ENCODE measurements at regions not wholly inside any gene's neighbourhood (a gene's known extent, or its start where the extent isn't known, plus 50 kb on each side); places are given as distances from the start of the nearest gene placed in this dataset.

DNA sequence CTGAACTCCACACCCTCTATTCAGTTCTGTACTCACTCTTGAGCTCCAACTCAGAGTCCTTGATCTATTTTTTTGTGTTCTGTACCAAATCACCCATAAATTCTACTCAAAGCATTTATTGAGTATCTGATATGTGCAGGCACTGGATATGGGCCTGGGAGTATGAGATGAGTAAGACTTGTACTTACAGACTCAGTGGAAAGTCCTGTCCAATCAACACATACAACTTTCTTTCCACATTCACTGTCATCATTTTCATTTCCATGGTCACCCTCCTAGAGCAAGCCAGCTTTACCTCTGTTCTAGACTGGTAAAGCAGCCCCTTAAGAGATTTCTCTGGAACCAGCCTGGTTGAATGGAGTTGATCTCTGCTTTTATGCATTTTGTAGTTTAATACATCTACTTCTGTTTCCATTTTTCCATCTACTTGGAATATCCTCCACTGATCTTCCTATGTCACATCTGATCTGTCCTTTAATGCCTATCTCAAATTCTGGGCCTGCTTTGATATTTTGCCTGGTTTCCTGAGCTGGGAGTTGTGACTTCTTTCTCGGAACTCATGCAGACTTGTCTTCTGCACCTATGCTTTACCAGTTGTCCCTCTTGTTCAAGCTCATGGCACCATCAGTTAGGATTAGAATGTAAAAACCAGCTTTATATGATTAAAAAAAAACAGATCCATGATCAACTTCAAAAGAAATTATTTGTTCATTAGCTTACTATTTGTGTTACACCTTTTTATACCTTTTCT lies 96.9 kb upstream of the GLS start:
- no peak overlapping the region for H3K4me3 ChIP-seq (ENCODE audit: low read length in 2 of 2)
- no peak overlapping the region for H3K27ac ChIP-seq (ENCODE audit: low read length)
- no peak overlapping the region for H3K9ac ChIP-seq (ENCODE audit: low read length in 2 of 2)
- H3K27me3 ChIP-seq (ENCODE audit: control insufficient read depth in 1 of 2, insufficient read depth in 2 of 2, low read length in 2 of 2), result peaks cover 0 to 3% of the 10 kb centered on the region in 2 donors
- no peaks in the 10 kb centered on the region for H3K4me1 ChIP-seq (ENCODE audit: control insufficient read depth, insufficient read depth, low read length)
- no peaks in the 10 kb centered on the region for H3K36me3 ChIP-seq (ENCODE audit: control insufficient read depth in 2 of 2, insufficient read depth in 2 of 2, low read length in 2 of 2)
- H3K9me3 ChIP-seq (ENCODE audit: control insufficient read depth in 2 of 2, low read length in 2 of 2), result peaks cover 4 to 7% of the 10 kb centered on the region in 2 donors

GRCh38 chr2:190785334-190785733 lies 95.3 kb upstream of the GLS start:
- peaks cover 4 to 7% of the 10 kb centered on the region in 2 donors for H3K9me3 ChIP-seq (ENCODE audit: control insufficient read depth in 2 of 2, low read length in 2 of 2)
- no peak overlapping the region for H3K27ac ChIP-seq (ENCODE audit: low read length)
- no peak overlapping the region for H3K4me3 ChIP-seq (ENCODE audit: low read length in 2 of 2)
- no peak overlapping the region for H3K9ac ChIP-seq (ENCODE audit: low read length in 2 of 2)
- no peaks in the 10 kb centered on the region for H3K4me1 ChIP-seq (ENCODE audit: control insufficient read depth, insufficient read depth, low read length)
- H3K27me3 ChIP-seq (ENCODE audit: control insufficient read depth in 1 of 2, insufficient read depth in 2 of 2, low read length in 2 of 2), result peaks cover 0 to 3% of the 10 kb centered on the region in 2 donors
- H3K36me3 ChIP-seq (ENCODE audit: control insufficient read depth in 2 of 2, insufficient read depth in 2 of 2, low read length in 2 of 2), result no peaks in the 10 kb centered on the region

DNA sequence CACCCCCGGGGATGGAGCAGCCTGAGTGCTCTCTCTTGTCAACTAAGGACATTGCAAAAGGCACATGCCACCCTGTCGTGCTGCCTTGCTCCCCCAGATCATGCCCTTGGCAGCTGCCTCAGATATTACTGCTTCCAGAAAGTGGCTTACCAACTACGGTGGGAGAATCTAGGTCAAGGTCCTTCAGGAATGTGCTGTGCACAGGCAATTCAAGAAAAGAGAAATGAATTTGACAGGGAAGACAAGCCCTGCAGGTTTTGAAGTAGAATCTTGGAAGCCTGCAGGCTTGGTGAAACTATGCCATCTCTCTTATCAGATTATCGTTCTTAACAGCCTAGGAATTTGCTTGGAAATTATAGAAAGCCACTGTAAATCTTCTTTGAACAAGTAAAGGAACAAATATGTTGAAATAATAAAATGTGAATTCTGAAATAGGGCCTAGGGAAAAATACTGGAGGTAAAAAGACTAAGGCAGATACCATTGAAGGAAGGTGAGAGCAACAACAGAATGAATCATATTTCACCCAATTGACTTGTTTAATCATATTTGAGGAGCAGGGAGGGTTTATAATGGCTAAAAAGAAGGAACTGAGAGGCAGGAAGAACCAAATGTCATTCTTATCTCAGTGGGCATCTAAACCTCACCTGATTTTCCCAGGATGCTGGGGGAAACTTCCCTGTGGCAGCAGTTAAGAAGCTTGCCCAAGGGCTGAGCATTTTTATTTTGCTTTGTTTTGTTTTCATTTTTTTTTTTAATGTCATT lies 94.0 kb upstream of the GLS start:
- Histone ChIP-seq H3K27ac (ENCODE audit: low read length) (no peak overlapping the region), H3K27me3 (ENCODE audit: control insufficient read depth in 1 of 2, insufficient read depth in 2 of 2, low read length in 2 of 2) (no peaks in the 10 kb centered on the region), H3K36me3 (ENCODE audit: control insufficient read depth in 2 of 2, insufficient read depth in 2 of 2, low read length in 2 of 2) (no peaks in the 10 kb centered on the region), H3K9ac (ENCODE audit: low read length in 2 of 2) (no peak overlapping the region), H3K9me3 (ENCODE audit: control insufficient read depth in 2 of 2, low read length in 2 of 2) (peaks cover 4 to 7% of the 10 kb centered on the region in 2 donors), H3K4me3 (ENCODE audit: low read length in 2 of 2) (no peak overlapping the region), H3K4me1 (ENCODE audit: control insufficient read depth, insufficient read depth, low read length) (no peaks in the 10 kb centered on the region)

- Histone ChIP-seq H3K4me3 (ENCODE audit: low read length in 2 of 2) (no peak overlapping the region), H3K9me3 (ENCODE audit: control insufficient read depth in 2 of 2, low read length in 2 of 2) (peaks cover 4 to 7% of the 10 kb centered on the region in 2 donors)
Measured at GRCh38 chr2:190787743-190788235, 92.8 kb upstream of the GLS start.

DNA sequence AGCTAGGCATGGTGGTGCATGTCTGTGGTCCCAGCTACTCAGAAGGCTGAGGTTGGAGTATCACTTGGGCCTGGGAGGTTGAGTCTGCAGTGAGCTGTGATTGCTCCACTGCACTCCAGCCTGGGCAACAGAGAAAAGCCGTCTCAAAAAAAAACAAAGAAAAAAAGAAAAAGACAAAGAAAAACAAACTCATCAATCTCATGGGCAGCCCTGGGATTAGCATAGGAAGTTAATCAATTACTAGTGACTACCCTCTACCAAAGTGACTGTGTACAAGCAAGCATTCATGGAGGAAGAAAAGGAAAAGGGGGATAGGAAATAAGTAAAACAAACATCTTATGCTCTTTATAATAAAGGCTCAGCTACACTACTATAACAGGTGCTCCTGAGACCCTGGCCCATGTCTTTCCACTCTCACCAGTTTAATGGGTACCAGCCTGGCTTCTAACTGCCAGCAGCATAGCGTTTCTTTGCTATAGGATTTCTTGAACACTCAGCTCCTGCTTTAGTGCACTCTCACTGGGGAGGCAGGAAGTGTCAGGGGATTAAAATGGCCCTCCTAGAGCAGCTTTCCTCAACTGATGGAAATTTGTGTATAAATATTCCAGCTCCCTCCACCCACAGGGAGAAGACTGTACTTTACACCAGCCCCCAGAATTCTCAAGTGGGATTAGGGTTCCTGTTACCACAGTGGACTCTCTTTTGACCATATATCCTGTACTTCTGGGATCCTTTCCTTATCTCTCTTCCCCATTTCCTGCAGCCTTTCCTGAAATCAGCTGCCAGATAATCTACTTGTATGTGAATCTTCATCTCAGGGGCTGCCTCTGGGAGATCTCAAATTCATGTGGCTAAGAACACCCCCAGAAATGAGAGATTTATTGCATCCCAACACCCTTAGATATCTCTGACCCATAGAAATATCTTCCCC lies 91.3 kb upstream of the GLS start:
- no peaks in the 10 kb centered on the region for H3K27me3 ChIP-seq (ENCODE audit: control insufficient read depth in 1 of 2, insufficient read depth in 2 of 2, low read length in 2 of 2)

More at GRCh38 chr2:190787743-190788235, 92.8 kb upstream of the GLS start:
- H3K9ac ChIP-seq (ENCODE audit: low read length in 2 of 2), result no peak overlapping the region
- no peaks in the 10 kb centered on the region for H3K36me3 ChIP-seq (ENCODE audit: control insufficient read depth in 2 of 2, insufficient read depth in 2 of 2, low read length in 2 of 2)
- H3K27me3 ChIP-seq (ENCODE audit: control insufficient read depth in 1 of 2, insufficient read depth in 2 of 2, low read length in 2 of 2), result no peaks in the 10 kb centered on the region
- H3K4me1 ChIP-seq (ENCODE audit: control insufficient read depth, insufficient read depth, low read length), result no peaks in the 10 kb centered on the region
- H3K27ac ChIP-seq (ENCODE audit: low read length), result no peak overlapping the region

DNA sequence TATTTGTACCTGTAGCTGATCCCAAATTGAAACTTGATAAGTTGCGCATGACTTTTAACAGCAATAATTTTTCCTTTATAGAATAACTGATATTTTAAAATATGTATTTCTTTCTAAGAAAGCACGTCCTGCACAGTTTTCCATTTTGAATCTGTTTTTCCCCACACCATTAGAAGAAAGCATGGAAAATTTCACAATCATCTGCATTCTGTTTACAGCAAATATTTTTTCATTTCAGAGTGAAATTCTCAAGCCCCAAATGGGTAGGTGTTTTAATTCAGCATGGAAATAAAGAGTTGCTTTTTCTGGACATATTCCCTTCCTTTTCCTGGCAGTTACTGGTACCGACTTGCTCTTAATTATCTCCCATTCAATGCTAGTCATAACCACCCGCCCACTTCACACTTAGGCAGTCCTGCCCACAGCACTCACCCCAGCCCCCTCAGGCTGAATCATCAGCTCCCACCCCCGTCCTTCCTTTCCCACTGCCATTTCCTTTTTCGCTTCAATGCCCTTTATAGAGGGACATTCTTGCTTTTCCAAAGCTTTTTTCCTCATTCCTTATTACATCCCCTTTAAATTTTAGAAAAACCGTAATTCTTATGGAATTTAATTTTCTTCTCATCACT lies 89.2 kb upstream of the GLS start:
- Histone ChIP-seq H3K4me1 (ENCODE audit: control insufficient read depth, insufficient read depth, low read length) (no peaks in the 10 kb centered on the region), H3K9me3 (ENCODE audit: control insufficient read depth in 2 of 2, low read length in 2 of 2) (no peaks in the 10 kb centered on the region), H3K9ac (ENCODE audit: low read length in 2 of 2) (no peak overlapping the region), H3K27me3 (ENCODE audit: control insufficient read depth in 1 of 2, insufficient read depth in 2 of 2, low read length in 2 of 2) (no peaks in the 10 kb centered on the region), H3K4me3 (ENCODE audit: low read length in 2 of 2) (no peak overlapping the region), H3K27ac (ENCODE audit: low read length) (no peak overlapping the region), H3K36me3 (ENCODE audit: control insufficient read depth in 2 of 2, insufficient read depth in 2 of 2, low read length in 2 of 2) (no peaks in the 10 kb centered on the region)

More for the DNA sequence above, 91.3 kb upstream of the GLS start:
- Histone ChIP-seq H3K9ac (ENCODE audit: low read length in 2 of 2) (no peak overlapping the region), H3K4me3 (ENCODE audit: low read length in 2 of 2) (no peak overlapping the region), H3K36me3 (ENCODE audit: control insufficient read depth in 2 of 2, insufficient read depth in 2 of 2, low read length in 2 of 2) (no peaks in the 10 kb centered on the region), H3K27ac (ENCODE audit: low read length) (no peak overlapping the region), H3K4me1 (ENCODE audit: control insufficient read depth, insufficient read depth, low read length) (no peaks in the 10 kb centered on the region), H3K9me3 (ENCODE audit: control insufficient read depth in 2 of 2, low read length in 2 of 2) (no peaks in the 10 kb centered on the region)

- Histone ChIP-seq H3K27ac (ENCODE audit: low read length) (no peak overlapping the region), H3K27me3 (ENCODE audit: control insufficient read depth in 1 of 2, insufficient read depth in 2 of 2, low read length in 2 of 2) (no peaks in the 10 kb centered on the region), H3K9ac (ENCODE audit: low read length in 2 of 2) (no peak overlapping the region), H3K9me3 (ENCODE audit: control insufficient read depth in 2 of 2, low read length in 2 of 2) (no peaks in the 10 kb centered on the region), H3K4me1 (ENCODE audit: control insufficient read depth, insufficient read depth, low read length) (no peaks in the 10 kb centered on the region), H3K36me3 (ENCODE audit: control insufficient read depth in 2 of 2, insufficient read depth in 2 of 2, low read length in 2 of 2) (no peaks in the 10 kb centered on the region), H3K4me3 (ENCODE audit: low read length in 2 of 2) (no peak overlapping the region)
Measured at GRCh38 chr2:190791976-190792575, 88.5 kb upstream of the GLS start.

DNA sequence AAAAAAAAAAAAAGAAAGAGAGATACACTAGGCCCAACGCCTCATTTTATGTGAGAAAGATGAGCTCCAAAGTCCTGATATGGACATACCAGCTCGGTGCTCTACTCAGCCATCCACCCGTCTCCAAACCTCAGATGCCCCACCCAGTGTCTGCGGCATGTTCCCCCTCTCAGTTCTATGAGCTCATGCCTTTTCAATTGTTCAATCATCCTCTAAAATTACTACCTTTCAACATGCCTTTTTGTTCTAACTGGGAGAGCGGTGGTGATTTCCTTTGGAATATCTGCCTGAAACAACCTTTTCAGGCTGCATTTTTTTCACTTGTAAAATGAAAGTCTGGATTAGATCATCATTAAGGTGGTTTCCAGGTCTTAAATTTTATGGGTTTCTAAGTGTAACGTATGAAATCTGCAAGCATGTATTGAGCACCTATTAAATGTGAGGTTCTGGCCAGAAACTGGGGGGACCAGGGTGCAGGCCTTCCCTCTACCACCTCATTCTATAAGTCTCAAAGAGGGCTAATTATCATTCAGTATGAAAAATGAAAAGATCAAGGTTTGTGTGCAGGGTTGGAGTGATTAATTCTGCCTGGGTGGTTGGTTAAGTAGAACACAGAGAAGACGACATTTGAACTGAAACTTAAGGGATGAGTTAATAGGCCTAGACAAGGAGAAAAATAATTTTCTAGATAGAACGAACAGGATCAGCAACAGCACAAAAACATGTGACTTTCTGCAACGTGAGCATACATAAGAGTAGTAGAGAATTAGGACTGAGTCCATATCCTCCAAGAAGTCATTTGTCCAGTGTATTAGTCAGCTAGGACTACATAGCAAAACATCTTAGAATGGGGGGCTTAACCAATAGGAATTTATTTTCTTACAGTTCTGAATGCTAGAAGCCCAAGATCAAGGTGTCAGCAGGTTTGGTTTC lies 87.4 kb upstream of the GLS start:
- Histone ChIP-seq H3K36me3 (ENCODE audit: control insufficient read depth in 2 of 2, insufficient read depth in 2 of 2, low read length in 2 of 2) (no peaks in the 10 kb centered on the region), H3K9ac (ENCODE audit: low read length in 2 of 2) (no peak overlapping the region), H3K4me1 (ENCODE audit: control insufficient read depth, insufficient read depth, low read length) (no peaks in the 10 kb centered on the region), H3K4me3 (ENCODE audit: low read length in 2 of 2) (no peak overlapping the region), H3K9me3 (ENCODE audit: control insufficient read depth in 2 of 2, low read length in 2 of 2) (no peaks in the 10 kb centered on the region), H3K27me3 (ENCODE audit: control insufficient read depth in 1 of 2, insufficient read depth in 2 of 2, low read length in 2 of 2) (no peaks in the 10 kb centered on the region), H3K27ac (ENCODE audit: low read length) (no peak overlapping the region)

DNA sequence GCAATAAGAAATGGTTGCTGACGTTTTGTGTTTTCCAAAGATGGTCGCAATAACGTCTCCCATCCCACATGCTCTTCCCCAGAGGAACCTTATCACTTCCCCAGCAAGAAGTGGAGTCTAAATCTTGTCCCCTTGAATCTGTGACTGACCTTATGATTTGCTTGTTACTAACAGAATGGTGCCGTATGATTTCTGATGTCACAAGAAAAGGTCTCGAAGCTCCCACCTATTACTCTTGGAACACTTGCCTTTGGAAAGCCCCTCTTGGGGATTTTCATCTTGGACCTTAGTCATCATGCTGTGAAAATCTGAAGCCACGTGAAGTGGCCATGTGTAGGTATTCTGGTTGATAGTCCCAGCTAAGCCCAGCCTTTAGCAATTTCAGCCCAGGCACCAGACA lies 86.2 kb upstream of the GLS start:
- Histone ChIP-seq H3K36me3 (ENCODE audit: control insufficient read depth in 2 of 2, insufficient read depth in 2 of 2, low read length in 2 of 2) (no peaks in the 10 kb centered on the region), H3K27me3 (ENCODE audit: control insufficient read depth in 1 of 2, insufficient read depth in 2 of 2, low read length in 2 of 2) (no peaks in the 10 kb centered on the region), H3K9me3 (ENCODE audit: control insufficient read depth in 2 of 2, low read length in 2 of 2) (no peaks in the 10 kb centered on the region), H3K4me1 (ENCODE audit: control insufficient read depth, insufficient read depth, low read length) (no peaks in the 10 kb centered on the region), H3K27ac (ENCODE audit: low read length) (no peak overlapping the region), H3K4me3 (ENCODE audit: low read length in 2 of 2) (no peak overlapping the region), H3K9ac (ENCODE audit: low read length in 2 of 2) (no peak overlapping the region)
